22Rv1 (cell line): ENCODE measurements at regions not wholly inside any gene's neighbourhood (a gene's known extent, or its start where the extent isn't known, plus 50 kb on each side); places are given as distances from the start of the nearest gene placed in this dataset.
"Not testable (repeated sequence)": the region's sequence is repeated elsewhere in the genome, so short reads cannot be mapped to it uniquely, and the experiment has no call there.

Experiments
- H3K27ac ChIP-seq: fragments of 450-650 bp; 2 replicates; pipeline ENCODE4 v1.5.1; 2017
- CTCF ChIP-seq: fragments of 450-650 bp; IDR thresholded peaks from 2 replicates; pipeline ENCODE4 v1.5.1; 2017; ENCODE audit warnings: mild to moderate bottlenecking
- ZFX ChIP-seq: fragments of 450-650 bp; IDR thresholded peaks from 2 replicates; pipeline ENCODE4 v1.6.1; 2017; ENCODE audit warnings: antibody characterized with exemption, borderline replicate concordance

- H3K27ac ChIP-seq: no peak overlapping the region
- TF ChIP-seq ZFX: no peak
- TF ChIP-seq CTCF: no peak
These were observed 86.2 kb downstream of the MYL12B start for GRCh38 chr18:3348176-3348575.

GRCh38 chr18:3349046-3349841 lies 87.3 kb downstream of the MYL12B start:
- H3K27ac ChIP-seq: not testable (repeated sequence)

GRCh38 chr18:3350021-3350420 lies 88.1 kb downstream of the MYL12B start:
- no peak for TF ChIP-seq ZFX
- TF ChIP-seq CTCF: no peak
- no peak overlapping the region for H3K27ac ChIP-seq

GRCh38 chr18:3350566-3351527 lies 88.9 kb downstream of the MYL12B start:
- TF ChIP-seq CTCF: no peak
- no peak for TF ChIP-seq ZFX
- H3K27ac ChIP-seq: no peak overlapping the region

GRCh38 chr18:3354506-3354905 lies 92.6 kb downstream of the MYL12B start:
- TF ChIP-seq ZFX (no peak), CTCF (no peak)
- no peak overlapping the region for H3K27ac ChIP-seq

- no peak for TF ChIP-seq CTCF
- no peak for TF ChIP-seq ZFX
- H3K27ac ChIP-seq: no peak overlapping the region
These were observed 93.4 kb upstream of the TGIF1 start for GRCh38 chr18:3356614-3357013.

GRCh38 chr18:3357516-3357915 lies 92.5 kb upstream of the TGIF1 start:
- TF ChIP-seq ZFX (no peak), CTCF (no peak)
- H3K27ac ChIP-seq: no peak overlapping the region
